Breast epithelium (tissue), 4 donors: ENCODE measurements at regions not wholly inside any gene's neighbourhood (a gene's known extent, or its start where the extent isn't known, plus 50 kb on each side); places are given as distances from the start of the nearest gene placed in this dataset.

ENCODE experiments used
- DNase-seq, 2 donors: peaks; one replicate each; pipeline ENCODE4 v3.0.0-alpha.2; 2019; ENCODE audit warnings: low spot score in 2 of 2
- H3K27ac ChIP-seq, 2 donors: fragments of 200-600 bp; sonication (generic) in 1 of 2; one replicate each; pipeline ENCODE4 v1.5.1; 2016 to 2019; ENCODE audit warnings: mild to moderate bottlenecking in 1 of 2
- H3K27me3 ChIP-seq, 2 donors: fragments of 200-600 bp; sonication (generic) in 1 of 2; one replicate each; pipeline versions ENCODE4 v1.5.1 to v1.6.0; 2017 to 2019; ENCODE audit warnings: control low read depth in 1 of 2, mild to moderate bottlenecking in 1 of 2
- H3K36me3 ChIP-seq: fragments of 200-600 bp; one replicate; pipeline ENCODE4 v1.5.1; 2019
- H3K4me1 ChIP-seq, 2 donors: fragments of 200-600 bp; sonication (generic); one replicate each; pipeline ENCODE4 v1.5.1; 2016 to 2019; ENCODE audit warnings: control low read depth in 1 of 2
- H3K4me3 ChIP-seq, 3 donors: fragments of 200-600 bp; sonication (generic); 1 replicate in 2 of 3; 2 replicates in 1 of 3; pipeline ENCODE4 v1.5.1; 2016 to 2019; ENCODE audit warnings: mild to moderate bottlenecking in 3 of 3, moderate library complexity in 2 of 3
- H3K9me3 ChIP-seq, 2 donors: fragments of 200-600 bp; sonication (generic) in 1 of 2; one replicate each; pipeline ENCODE4 v1.5.1; 2016 to 2019; ENCODE audit warnings: control low read depth in 1 of 2
- CTCF ChIP-seq, 3 donors: fragments of 450-650 bp; IDR thresholded peaks; one replicate each; pipeline ENCODE4 v1.5.1; 2016 to 2017; ENCODE audit warnings: antibody characterized with exemption in 3 of 3, mild to moderate bottlenecking in 3 of 3, moderate library complexity in 3 of 3
- POLR2A ChIP-seq: fragments of 450-650 bp; IDR thresholded peaks from one replicate; pipeline ENCODE4 v1.6.1; 2016; ENCODE audit warnings: antibody characterized with exemption, mild to moderate bottlenecking, moderate library complexity
- POLR2AphosphoS5 ChIP-seq, 3 donors: sonication (generic); formaldehyde crosslinking; IDR thresholded peaks; one replicate each; pipeline ENCODE4 v1.6.1; 2017; ENCODE audit warnings: antibody characterized with exemption in 3 of 3
- intact Hi-C: fragments of 100-400 bp; cut with DNase I; formaldehyde crosslinking; loops from one replicate; pipeline ENCODE4 v1.15.1; 2023; ENCODE audit warnings: low total_unique reads

- H3K4me3 ChIP-seq = no peak overlapping the region
- no peaks in the 10 kb centered on the region for H3K4me1 ChIP-seq
- H3K27ac ChIP-seq = no peak overlapping the region
- no peak for DNase-seq
- H3K9me3 ChIP-seq = no peaks in the 10 kb centered on the region
- no peak for TF ChIP-seq POLR2AphosphoS5 (IDR thresholded peaks at IDR 0.05)
- TF ChIP-seq CTCF (IDR thresholded peaks at IDR 0.05) = no peak
- no peak for TF ChIP-seq POLR2A
- intact Hi-C loops = no loop called here
- no peaks in the 10 kb centered on the region for H3K36me3 ChIP-seq
- H3K27me3 ChIP-seq = no peaks in the 10 kb centered on the region
Observed at GRCh38 chr13:42412812-42413483, 141.0 kb downstream of the AKAP11 start.

GRCh38 chr13:42413484-42413815 is 141.5 kb downstream of the AKAP11 start:
- TF ChIP-seq POLR2AphosphoS5 (IDR thresholded peaks at IDR 0.05) (no peak), CTCF (IDR thresholded peaks at IDR 0.05) (no peak), POLR2A (no peak)
- intact Hi-C loops = no loop called here
- Histone ChIP-seq H3K27ac (no peak overlapping the region), H3K4me1 (no peaks in the 10 kb centered on the region), H3K9me3 (no peaks in the 10 kb centered on the region), H3K27me3 (no peaks in the 10 kb centered on the region), H3K4me3 (no peak overlapping the region), H3K36me3 (no peaks in the 10 kb centered on the region)
- no peak for DNase-seq

- TF ChIP-seq POLR2AphosphoS5 (IDR thresholded peaks at IDR 0.05) (no peak), POLR2A (no peak), CTCF (IDR thresholded peaks at IDR 0.05) (no peak)
- Histone ChIP-seq H3K27ac (no peak overlapping the region), H3K36me3 (no peaks in the 10 kb centered on the region), H3K4me3 (no peak overlapping the region), H3K4me1 (no peaks in the 10 kb centered on the region), H3K27me3 (no peaks in the 10 kb centered on the region), H3K9me3 (no peaks in the 10 kb centered on the region)
- DNase-seq = no peak
- intact Hi-C loops = no loop called here
Observed at GRCh38 chr13:42417626-42418025, 145.7 kb downstream of the AKAP11 start.

- intact Hi-C loops = no loop called here
- DNase-seq = no peak
- Histone ChIP-seq H3K36me3 (no peaks in the 10 kb centered on the region), H3K9me3 (no peaks in the 10 kb centered on the region), H3K27ac (no peak overlapping the region), H3K27me3 (no peaks in the 10 kb centered on the region), H3K4me3 (no peak overlapping the region), H3K4me1 (no peaks in the 10 kb centered on the region)
- TF ChIP-seq POLR2A = no peak
- TF ChIP-seq CTCF (IDR thresholded peaks at IDR 0.05) = no peak
Observed at GRCh38 chr13:42418184-42418583, 146.2 kb downstream of the AKAP11 start.

GRCh38 chr13:42420304-42420703 is 148.4 kb downstream of the AKAP11 start:
- no peak overlapping the region for H3K4me3 ChIP-seq
- H3K27me3 ChIP-seq = no peaks in the 10 kb centered on the region
- H3K4me1 ChIP-seq = no peaks in the 10 kb centered on the region
- no peak overlapping the region for H3K27ac ChIP-seq
- TF ChIP-seq POLR2AphosphoS5 (IDR thresholded peaks at IDR 0.05) = no peak
- peaks cover 0 to 10% of the 10 kb centered on the region in 2 donors for H3K9me3 ChIP-seq
- intact Hi-C loops = no loop called here
- no peak for DNase-seq
- no peaks in the 10 kb centered on the region for H3K36me3 ChIP-seq

GRCh38 chr13:42422681-42423080 is 150.7 kb downstream of the AKAP11 start:
- intact Hi-C loops = no loop called here

More at GRCh38 chr13:42422681-42423080, 150.7 kb downstream of the AKAP11 start:
- H3K4me1 ChIP-seq = no peaks in the 10 kb centered on the region
- H3K9me3 ChIP-seq = peaks cover 0 to 10% of the 10 kb centered on the region in 2 donors
- no peak for DNase-seq
- H3K27ac ChIP-seq = no peak overlapping the region
- TF ChIP-seq POLR2A = no peak
- no peak for TF ChIP-seq CTCF (IDR thresholded peaks at IDR 0.05)
- TF ChIP-seq POLR2AphosphoS5 (IDR thresholded peaks at IDR 0.05) = no peak
- no peaks in the 10 kb centered on the region for H3K27me3 ChIP-seq
- no peaks in the 10 kb centered on the region for H3K36me3 ChIP-seq
- no peak overlapping the region for H3K4me3 ChIP-seq
